Chondrocyte (in vitro differentiated cells): ENCODE measurements at regions not wholly inside any gene's neighbourhood (a gene's known extent, or its start where the extent isn't known, plus 50 kb on each side); places are given as distances from the start of the nearest gene placed in this dataset.

ENCODE experiments used
- DNase-seq: peaks from one replicate; pipeline ENCODE4 v3.0.0; 2021; ENCODE audit warnings: mixed read lengths, low spot score
- H3K27ac Mint-ChIP-seq: one replicate; pipeline ENCODE4 v1.8.0; 2021; ENCODE audit warnings: mild to moderate bottlenecking, moderate library complexity, mixed read lengths; ENCODE audit not compliant: unreplicated experiment
- H3K27me3 Mint-ChIP-seq: 2 replicates; pipeline ENCODE4 v1.8.0; 2021; ENCODE audit warnings: low read depth, mixed read lengths
- H3K36me3 Mint-ChIP-seq: 2 replicates; pipeline ENCODE4 v1.8.0; 2021; ENCODE audit warnings: low read depth, mixed read lengths
- H3K4me1 Mint-ChIP-seq: 2 replicates; pipeline ENCODE4 v1.8.0; 2021; ENCODE audit warnings: low read depth, mild to moderate bottlenecking, mixed read lengths
- H3K4me3 Mint-ChIP-seq: one replicate; pipeline ENCODE4 v1.8.0; 2021; ENCODE audit warnings: mild to moderate bottlenecking, moderate library complexity, mixed read lengths; ENCODE audit not compliant: unreplicated experiment
- H3K9me3 Mint-ChIP-seq: 2 replicates; pipeline ENCODE4 v1.8.0; 2021; ENCODE audit warnings: low read depth, mixed read lengths
- TF ChIP-seq, protein P1 (sequence below): fragments of 200-600 bp; sonication (generic); IDR thresholded peaks from 2 replicates; pipeline ENCODE4 v1.5.0; 2021; ENCODE audit warnings: antibody characterized with exemption, mild to moderate bottlenecking, moderate library complexity

DNA sequence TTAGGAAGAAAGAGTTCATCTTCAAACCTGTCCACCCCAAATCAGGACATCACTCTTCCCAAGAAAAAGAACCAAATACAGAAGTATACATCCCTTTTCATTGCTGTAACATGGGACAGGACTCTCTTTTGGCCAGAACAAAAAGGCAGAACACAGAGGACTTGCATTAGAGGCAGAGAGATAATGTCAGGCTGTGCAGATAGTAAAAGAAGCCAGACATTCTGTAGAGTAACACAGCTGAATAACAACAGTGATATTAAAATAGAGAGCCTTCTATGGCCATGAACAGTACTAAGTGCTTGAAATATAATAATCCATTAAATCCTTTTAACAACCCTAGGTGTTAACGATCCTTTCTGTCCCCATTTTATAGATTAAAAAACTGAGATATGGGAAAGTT lies 437.2 kb downstream of the NFIB start:
- H3K9me3 Mint-ChIP-seq = peaks cover 13% of the 10 kb centered on the region

DNA sequence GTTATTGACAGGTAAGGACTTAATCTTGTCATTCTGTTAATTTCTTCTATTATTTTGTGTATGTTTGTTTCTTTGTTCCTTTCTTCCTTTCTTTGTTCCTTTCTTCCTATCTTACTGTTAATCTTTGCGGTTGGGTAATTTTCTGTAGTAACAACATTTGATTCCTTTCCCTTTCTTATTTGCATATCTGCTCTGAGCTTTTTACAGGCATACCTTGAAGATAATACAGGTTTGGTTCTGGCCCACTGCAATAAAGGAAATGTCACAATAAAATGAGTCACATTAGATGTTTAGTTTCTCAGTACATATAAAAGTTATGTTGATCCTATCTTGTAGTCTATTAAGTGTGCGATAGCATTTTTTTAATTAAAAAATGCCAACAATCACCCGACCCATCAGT lies 440.7 kb downstream of the NFIB start:
- Mint-ChIP-seq H3K4me3 (no peak overlapping the region), H3K27me3 (no peaks in the 10 kb centered on the region), H3K9me3 (peaks cover 18% of the 10 kb centered on the region), H3K27ac (no peak overlapping the region), H3K4me1 (peaks cover 3% of the 10 kb centered on the region), H3K36me3 (peaks cover 8% of the 10 kb centered on the region)
- TF ChIP-seq, protein P1, sequence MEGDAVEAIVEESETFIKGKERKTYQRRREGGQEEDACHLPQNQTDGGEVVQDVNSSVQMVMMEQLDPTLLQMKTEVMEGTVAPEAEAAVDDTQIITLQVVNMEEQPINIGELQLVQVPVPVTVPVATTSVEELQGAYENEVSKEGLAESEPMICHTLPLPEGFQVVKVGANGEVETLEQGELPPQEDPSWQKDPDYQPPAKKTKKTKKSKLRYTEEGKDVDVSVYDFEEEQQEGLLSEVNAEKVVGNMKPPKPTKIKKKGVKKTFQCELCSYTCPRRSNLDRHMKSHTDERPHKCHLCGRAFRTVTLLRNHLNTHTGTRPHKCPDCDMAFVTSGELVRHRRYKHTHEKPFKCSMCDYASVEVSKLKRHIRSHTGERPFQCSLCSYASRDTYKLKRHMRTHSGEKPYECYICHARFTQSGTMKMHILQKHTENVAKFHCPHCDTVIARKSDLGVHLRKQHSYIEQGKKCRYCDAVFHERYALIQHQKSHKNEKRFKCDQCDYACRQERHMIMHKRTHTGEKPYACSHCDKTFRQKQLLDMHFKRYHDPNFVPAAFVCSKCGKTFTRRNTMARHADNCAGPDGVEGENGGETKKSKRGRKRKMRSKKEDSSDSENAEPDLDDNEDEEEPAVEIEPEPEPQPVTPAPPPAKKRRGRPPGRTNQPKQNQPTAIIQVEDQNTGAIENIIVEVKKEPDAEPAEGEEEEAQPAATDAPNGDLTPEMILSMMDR = no peak
- DNase-seq = no peak

More for the DNA sequence above, 437.2 kb downstream of the NFIB start:
- H3K27me3 Mint-ChIP-seq = no peaks in the 10 kb centered on the region
- H3K27ac Mint-ChIP-seq = no peak overlapping the region
- TF ChIP-seq, protein P1 = no peak
- no peak for DNase-seq
- peaks cover 28% of the 10 kb centered on the region for H3K4me1 Mint-ChIP-seq
- H3K36me3 Mint-ChIP-seq = peaks cover 6% of the 10 kb centered on the region
- no peak overlapping the region for H3K4me3 Mint-ChIP-seq

DNA sequence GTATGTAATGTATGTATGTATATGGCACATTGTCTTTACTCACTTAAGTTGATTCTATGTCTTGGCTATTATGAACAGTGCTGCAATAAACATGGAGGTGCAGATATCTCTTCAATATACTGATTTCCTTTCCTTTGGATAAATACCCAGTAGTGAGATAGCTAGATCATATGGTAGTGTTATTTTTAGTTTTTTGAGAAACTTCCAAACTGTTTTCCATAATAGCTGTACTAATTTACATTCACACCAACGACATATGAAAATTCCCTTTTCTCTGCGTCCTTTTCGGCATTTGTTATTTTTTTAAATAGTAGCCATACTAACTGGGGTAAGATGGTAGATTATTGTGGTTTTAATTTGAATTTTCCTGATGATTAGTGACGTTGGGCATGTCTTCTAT lies 445.6 kb downstream of the NFIB start:
- H3K27ac Mint-ChIP-seq = no peak overlapping the region
- TF ChIP-seq, protein P1 = no peak
- peaks cover 1% of the 10 kb centered on the region for H3K36me3 Mint-ChIP-seq
- H3K9me3 Mint-ChIP-seq = peaks cover 10% of the 10 kb centered on the region
- peaks cover 2% of the 10 kb centered on the region for H3K4me1 Mint-ChIP-seq
- H3K4me3 Mint-ChIP-seq = no peak overlapping the region
- DNase-seq = no peak
- H3K27me3 Mint-ChIP-seq = no peaks in the 10 kb centered on the region

DNA sequence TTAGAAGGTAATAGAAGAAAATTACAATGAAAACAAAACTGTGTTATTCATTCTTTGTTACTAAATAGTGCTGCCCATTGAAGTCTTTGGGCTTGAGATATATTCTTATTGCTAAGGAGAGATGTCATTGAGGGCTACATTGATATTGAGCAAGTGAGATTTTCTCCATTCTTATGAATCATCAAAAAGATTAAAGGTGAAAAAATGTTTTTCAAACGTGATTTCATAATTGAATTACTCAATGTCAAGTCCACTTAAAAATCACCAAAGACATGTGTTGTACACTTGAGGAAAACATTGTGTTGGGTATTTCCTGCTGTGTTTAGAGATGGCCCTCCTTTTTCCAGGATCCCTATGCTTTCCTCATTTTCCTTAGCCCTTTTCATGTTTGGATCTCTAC lies 448.1 kb downstream of the NFIB start:
- Mint-ChIP-seq H3K4me1 (peaks cover 19% of the 10 kb centered on the region), H3K4me3 (no peak overlapping the region), H3K27me3 (no peaks in the 10 kb centered on the region), H3K36me3 (peaks cover 1% of the 10 kb centered on the region), H3K27ac (no peak overlapping the region), H3K9me3 (peaks cover 7% of the 10 kb centered on the region)
- TF ChIP-seq, protein P1 = no peak
- DNase-seq = no peak

DNA sequence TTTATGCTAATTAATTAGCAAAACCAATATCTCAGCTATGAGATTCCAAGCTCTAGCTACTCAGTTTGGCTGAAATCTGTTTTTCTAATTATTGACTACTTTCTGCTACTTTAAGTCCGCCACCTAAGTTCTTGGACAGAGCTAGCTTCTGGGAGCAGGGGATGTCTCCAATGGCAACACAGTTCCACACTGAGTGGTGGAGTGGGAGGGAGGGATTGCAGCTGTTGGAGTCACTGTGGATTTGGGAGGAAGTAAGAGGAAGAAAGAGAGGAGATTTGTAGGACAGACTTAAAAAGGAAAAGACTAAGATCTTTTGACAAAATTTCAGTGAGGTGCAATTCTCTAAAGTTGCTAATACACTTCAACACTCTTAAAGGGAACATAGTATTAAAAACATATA lies 450.8 kb downstream of the NFIB start:
- no peak overlapping the region for H3K27ac Mint-ChIP-seq

More for the DNA sequence above, 450.8 kb downstream of the NFIB start:
- Mint-ChIP-seq H3K4me3 (no peak overlapping the region), H3K27me3 (no peaks in the 10 kb centered on the region), H3K36me3 (no peaks in the 10 kb centered on the region), H3K4me1 (peaks cover 25% of the 10 kb centered on the region), H3K9me3 (no peaks in the 10 kb centered on the region)
- no peak for DNase-seq
- TF ChIP-seq, protein P1 = no peak
